OCI-LY1 (cell line): ENCODE measurements at regions not wholly inside any gene's neighbourhood (a gene's known extent, or its start where the extent isn't known, plus 50 kb on each side); places are given as distances from the start of the nearest gene placed in this dataset.

Experiments
- EZH2 ChIP-seq: fragments of 200-600 bp; sonication (generic), shearing (Covaris generic); IDR thresholded peaks from 2 replicates; pipeline ENCODE4 v1.8.0; 2017; ENCODE audit warnings: borderline replicate concordance, mixed run types, mild to moderate bottlenecking, antibody characterized with exemption, low read length, moderate library complexity, mixed read lengths
- TF ChIP-seq, protein P1 (sequence below): fragments of 200-600 bp; sonication (generic), shearing (Covaris generic); IDR thresholded peaks from 2 replicates; pipeline ENCODE4 v1.5.1; 2017; ENCODE audit warnings: mild to moderate bottlenecking, antibody characterized with exemption, low read length, moderate library complexity, mixed read lengths

GRCh38 chr17:20927308-20927977 lies 115.4 kb downstream of the USP22 start:
- TF ChIP-seq, protein P1, sequence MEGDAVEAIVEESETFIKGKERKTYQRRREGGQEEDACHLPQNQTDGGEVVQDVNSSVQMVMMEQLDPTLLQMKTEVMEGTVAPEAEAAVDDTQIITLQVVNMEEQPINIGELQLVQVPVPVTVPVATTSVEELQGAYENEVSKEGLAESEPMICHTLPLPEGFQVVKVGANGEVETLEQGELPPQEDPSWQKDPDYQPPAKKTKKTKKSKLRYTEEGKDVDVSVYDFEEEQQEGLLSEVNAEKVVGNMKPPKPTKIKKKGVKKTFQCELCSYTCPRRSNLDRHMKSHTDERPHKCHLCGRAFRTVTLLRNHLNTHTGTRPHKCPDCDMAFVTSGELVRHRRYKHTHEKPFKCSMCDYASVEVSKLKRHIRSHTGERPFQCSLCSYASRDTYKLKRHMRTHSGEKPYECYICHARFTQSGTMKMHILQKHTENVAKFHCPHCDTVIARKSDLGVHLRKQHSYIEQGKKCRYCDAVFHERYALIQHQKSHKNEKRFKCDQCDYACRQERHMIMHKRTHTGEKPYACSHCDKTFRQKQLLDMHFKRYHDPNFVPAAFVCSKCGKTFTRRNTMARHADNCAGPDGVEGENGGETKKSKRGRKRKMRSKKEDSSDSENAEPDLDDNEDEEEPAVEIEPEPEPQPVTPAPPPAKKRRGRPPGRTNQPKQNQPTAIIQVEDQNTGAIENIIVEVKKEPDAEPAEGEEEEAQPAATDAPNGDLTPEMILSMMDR = no peak
- no peak for TF ChIP-seq EZH2
